ENCODE measurements at regions not wholly inside any gene's neighbourhood (a gene's known extent, or its start where the extent isn't known, plus 50 kb on each side); places are given as distances from the start of the nearest gene placed in this dataset.

DNA sequence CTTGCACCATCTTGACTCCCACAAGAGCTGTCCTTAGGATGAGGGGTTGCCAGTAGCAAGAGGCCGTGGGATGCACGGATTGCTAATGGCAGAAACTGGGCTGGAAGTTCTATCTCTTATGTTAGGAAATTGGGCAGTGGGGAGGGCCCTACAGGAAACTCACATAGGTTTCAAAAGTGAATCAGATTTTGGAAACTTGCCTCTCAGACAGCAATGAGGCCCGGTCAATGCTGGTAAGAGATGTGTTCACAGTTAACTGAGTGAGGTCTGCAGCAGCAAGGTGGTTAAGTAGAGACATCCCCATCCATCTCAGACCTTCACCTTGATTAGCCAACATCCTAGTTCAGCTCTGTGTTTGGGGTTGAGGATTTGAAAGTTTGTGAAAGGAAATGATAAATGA is 164.7 kb downstream of the ABCA8 start:
- no peaks in the 10 kb centered on the region for H3K9me3 Mint-ChIP-seq
- H3K27ac Mint-ChIP-seq: no peak overlapping the region
- H3K4me1 Mint-ChIP-seq (ENCODE audit: low read depth): peaks cover 3% of the 10 kb centered on the region
- no peak overlapping the region for H3K4me3 Mint-ChIP-seq
- H3K36me3 Mint-ChIP-seq (ENCODE audit: low read depth): no peaks in the 10 kb centered on the region
- peaks cover 10% of the 10 kb centered on the region for H3K27me3 Mint-ChIP-seq (ENCODE audit: low read depth)

DNA sequence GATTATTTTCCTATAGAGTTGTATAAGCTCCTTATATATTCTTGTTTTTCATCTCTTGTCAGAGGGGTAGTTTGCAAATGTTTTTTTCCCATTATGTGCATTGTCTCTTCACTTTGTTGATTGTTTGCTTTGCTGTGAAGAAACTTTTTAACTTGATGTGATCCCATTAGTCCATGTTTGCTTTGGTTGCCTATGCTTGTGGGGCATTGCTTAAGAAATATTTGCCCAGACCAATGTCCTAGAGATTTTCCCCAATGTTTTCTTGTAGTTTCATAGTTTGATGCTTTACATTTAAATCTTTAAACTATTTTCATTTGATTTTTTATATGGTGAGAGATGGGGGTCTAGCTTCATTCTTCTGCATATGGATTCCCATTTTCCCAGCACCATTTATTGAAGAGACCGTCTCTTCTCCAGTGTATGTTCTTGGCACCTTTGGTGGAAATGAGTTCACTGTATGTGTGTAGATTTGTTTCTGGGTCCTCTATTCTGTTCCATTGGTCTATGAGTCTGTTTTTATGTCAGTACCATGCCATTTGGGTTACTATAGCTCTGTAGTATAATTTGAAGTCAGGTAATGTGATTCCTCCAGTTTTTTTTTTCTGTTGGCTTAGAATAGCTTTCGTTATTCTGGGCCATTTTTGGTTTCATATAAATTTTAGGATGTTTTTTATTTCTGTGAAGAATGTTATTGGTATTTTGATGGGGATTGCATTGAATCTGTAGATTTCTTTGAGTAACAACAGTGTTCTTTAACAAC is 165.8 kb downstream of the ABCA8 start:
- no peaks in the 10 kb centered on the region for H3K36me3 Mint-ChIP-seq (ENCODE audit: low read depth)
- no peak overlapping the region for H3K27ac Mint-ChIP-seq
- peaks cover 10% of the 10 kb centered on the region for H3K27me3 Mint-ChIP-seq (ENCODE audit: low read depth)
- no peaks in the 10 kb centered on the region for H3K4me1 Mint-ChIP-seq (ENCODE audit: low read depth)
- no peaks in the 10 kb centered on the region for H3K9me3 Mint-ChIP-seq
- H3K4me3 Mint-ChIP-seq: no peak overlapping the region

DNA sequence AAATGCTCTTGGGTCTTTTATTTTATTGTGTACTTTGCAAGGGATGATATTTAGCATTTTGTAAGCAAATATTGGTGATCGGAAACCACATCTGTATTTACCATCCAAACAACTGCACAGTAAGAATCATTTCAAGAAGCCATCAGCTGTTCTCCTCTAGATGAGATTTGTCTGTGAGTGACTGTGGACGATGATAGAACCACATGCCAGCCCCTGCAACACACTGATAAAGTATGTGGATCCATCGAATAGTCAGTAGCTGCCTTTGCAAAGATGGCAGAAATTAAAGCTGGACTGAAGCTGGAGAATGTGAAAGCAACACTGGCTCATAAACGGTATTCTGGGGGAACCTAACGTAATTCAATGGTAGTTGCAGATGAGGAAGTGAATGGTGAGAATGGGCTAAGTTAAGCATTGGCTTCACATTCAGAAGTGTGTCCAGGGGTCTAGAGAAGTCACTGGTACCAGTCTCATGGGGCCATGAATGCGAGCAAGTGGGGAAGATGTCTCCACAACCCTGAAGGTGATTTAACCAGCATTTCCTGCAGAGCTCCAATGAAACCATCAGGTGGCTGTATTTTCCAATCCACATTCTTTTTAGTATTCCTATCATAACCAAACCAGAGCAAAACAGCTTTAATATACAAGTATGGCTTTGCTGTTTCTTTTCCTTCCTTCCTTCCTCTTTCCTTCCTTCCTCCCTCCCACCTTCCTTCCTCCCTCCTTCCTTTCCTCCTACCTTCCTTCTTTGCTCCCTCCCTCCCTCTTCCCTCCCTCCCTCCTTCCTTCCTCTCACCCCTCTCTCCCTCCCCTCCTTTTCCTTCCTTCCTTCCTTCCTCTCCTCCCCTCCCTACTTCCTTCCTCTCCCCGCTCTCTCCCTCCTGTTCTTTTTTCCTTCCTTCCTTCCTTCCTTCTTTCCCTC is 169.4 kb downstream of the ABCA8 start:
- Mint-ChIP-seq H3K4me1 (ENCODE audit: low read depth) (no peaks in the 10 kb centered on the region), H3K36me3 (ENCODE audit: low read depth) (no peaks in the 10 kb centered on the region), H3K9me3 (no peaks in the 10 kb centered on the region), H3K27ac (no peak overlapping the region), H3K4me3 (no peak overlapping the region), H3K27me3 (ENCODE audit: low read depth) (peaks cover 22% of the 10 kb centered on the region)

DNA sequence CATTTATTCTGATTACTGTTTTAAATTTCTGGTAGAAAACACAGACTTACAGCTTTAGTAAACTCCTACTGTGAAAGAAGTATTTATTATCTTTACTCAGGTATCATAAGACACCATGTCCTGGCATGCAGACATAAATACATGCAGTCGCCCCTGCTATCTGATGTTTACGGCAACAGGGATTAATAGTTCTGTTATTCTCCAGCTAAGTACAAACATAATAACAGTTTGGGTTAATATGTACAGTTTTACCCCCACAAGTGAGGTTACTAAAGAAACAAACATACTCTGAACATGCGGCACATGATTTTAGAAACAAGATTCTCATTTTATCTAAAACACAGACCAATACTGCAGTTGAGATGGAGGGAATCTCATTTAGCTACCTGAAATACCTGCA is 170.8 kb downstream of the ABCA8 start:
- H3K4me3 Mint-ChIP-seq: no peak overlapping the region
- no peaks in the 10 kb centered on the region for H3K4me1 Mint-ChIP-seq (ENCODE audit: low read depth)
- no peaks in the 10 kb centered on the region for H3K36me3 Mint-ChIP-seq (ENCODE audit: low read depth)
- no peak overlapping the region for H3K27ac Mint-ChIP-seq
- H3K27me3 Mint-ChIP-seq (ENCODE audit: low read depth): peaks cover 26% of the 10 kb centered on the region
- H3K9me3 Mint-ChIP-seq: no peaks in the 10 kb centered on the region

DNA sequence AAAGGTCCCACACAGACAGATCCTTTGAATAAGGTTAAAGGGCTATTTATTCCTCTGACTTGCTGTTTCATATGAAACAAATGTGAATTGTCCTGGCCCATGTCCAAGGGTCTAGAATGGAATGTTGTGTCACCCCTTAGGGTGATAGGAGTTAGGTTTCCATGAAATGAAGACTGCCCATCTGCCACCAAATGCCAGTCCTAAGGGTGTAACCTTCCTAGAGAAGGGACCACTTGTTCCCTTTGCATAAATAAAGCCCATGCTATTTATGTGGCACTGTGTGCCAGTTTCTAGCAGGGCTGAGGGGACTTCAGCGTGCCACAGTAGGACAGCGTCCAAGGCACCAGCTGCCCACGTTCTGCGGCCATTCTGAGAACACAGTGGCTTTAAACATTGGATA is 171.3 kb downstream of the ABCA8 start:
- no peaks in the 10 kb centered on the region for H3K9me3 Mint-ChIP-seq
- H3K27ac Mint-ChIP-seq: no peak overlapping the region
- no peak overlapping the region for H3K4me3 Mint-ChIP-seq
- H3K36me3 Mint-ChIP-seq (ENCODE audit: low read depth): no peaks in the 10 kb centered on the region
- H3K4me1 Mint-ChIP-seq (ENCODE audit: low read depth): no peaks in the 10 kb centered on the region
- peaks cover 27% of the 10 kb centered on the region for H3K27me3 Mint-ChIP-seq (ENCODE audit: low read depth)

DNA sequence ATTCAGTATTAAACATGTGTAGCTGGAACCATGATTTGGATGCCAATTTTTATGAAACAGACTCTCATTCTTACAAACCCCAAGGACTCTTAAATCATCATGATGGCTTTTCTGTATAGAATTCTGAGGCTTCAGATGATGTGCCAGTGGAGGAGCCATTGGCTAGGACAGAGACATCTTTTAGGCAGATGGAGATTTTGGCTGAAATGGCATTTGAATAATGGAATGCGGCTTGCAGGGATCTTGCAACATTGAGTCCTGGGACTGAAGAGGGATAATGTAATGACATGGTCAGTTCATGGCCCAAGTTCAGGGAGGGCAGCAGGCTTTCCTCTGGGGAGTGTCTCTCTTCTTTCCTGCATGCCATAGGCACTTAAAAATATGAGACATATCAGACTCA is 172.4 kb downstream of the ABCA8 start:
- Mint-ChIP-seq H3K27ac (no peak overlapping the region), H3K27me3 (ENCODE audit: low read depth) (peaks cover 25% of the 10 kb centered on the region), H3K4me3 (no peak overlapping the region), H3K4me1 (ENCODE audit: low read depth) (no peaks in the 10 kb centered on the region), H3K9me3 (no peaks in the 10 kb centered on the region), H3K36me3 (ENCODE audit: low read depth) (no peaks in the 10 kb centered on the region)

DNA sequence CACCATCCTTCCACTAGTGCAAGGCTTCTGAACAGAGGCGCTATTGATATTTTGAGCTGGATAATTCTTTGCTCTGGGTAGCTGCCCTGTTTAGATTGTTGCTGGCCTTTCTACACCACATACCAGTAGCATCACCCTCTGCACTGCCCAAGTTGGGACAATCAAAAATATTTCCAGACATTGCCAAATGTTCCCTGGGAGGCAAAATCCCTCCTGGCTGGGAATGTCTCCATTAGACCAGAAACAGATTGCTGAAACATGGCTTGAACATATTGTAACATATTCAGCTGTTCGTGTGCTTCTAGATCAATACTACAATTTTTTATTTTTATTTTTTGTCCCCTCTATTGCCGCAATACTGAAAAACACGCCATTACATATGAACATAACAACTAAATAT is 174.6 kb downstream of the ABCA8 start:
- no peak overlapping the region for H3K4me3 Mint-ChIP-seq
- H3K27ac Mint-ChIP-seq: no peak overlapping the region
- H3K27me3 Mint-ChIP-seq (ENCODE audit: low read depth): peaks cover 29% of the 10 kb centered on the region
- no peaks in the 10 kb centered on the region for H3K36me3 Mint-ChIP-seq (ENCODE audit: low read depth)
- H3K9me3 Mint-ChIP-seq: no peaks in the 10 kb centered on the region
- no peaks in the 10 kb centered on the region for H3K4me1 Mint-ChIP-seq (ENCODE audit: low read depth)

DNA sequence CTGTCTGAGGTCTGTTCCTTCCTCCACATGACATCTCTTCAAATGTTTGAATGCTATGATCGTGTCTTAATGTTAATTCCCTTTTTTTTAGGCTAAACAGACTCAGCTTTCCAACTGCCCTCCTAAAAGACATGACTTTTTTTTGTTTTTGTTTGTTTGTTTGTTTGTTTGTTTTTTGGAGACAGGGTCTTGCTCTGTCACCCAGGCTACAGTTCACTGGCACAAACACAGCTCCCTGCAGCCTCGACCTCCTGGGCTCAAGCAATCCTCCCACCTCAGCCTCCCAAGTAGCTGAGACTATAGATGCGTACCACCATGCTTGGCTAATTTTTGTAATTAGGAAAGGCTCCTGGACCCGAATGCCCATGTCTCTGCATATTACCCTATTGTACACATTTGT is 176.5 kb downstream of the ABCA8 start:
- no peaks in the 10 kb centered on the region for H3K36me3 Mint-ChIP-seq (ENCODE audit: low read depth)
- no peak overlapping the region for H3K27ac Mint-ChIP-seq

DNA sequence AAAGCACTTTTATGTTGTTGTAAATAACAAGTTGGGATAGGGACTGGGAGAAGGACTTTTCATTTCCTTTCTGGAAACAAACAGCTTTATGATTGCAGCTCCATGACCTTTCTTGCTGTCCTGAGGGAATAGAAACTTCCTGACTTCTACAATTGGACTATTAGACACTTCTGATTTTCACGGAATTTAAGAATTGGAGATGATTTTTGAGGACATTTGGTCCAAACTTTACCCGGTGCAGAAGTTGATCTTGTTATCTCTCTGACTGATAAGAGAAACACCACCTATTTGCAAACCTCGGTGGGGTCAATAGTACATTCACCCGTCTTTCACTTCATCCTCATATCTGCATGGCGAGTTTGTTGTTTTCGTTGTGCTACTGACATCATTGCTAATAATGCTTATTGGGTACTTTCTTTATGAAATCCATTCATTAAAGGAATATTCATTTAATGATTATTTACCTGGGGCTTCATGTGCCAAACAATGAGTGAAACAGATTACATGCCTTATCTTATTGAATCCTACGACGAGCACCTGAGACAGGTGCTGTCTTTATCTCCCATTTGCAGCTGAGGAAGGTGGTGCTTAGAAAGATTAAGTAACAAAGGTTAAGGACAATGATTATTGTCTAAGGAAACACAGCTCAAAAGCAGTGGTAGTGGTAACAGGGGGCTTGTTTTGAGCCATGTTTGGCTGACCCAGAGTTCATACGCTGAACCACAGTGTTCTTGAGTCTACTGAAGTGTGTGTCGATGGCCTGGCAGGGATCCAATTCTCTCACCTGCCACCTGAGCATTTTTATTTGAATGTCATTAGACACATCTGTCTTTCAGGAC is 176.9 kb upstream of the FAM20A start:
- Mint-ChIP-seq H3K36me3 (ENCODE audit: low read depth) (no peaks in the 10 kb centered on the region), H3K27me3 (ENCODE audit: low read depth) (peaks cover 29% of the 10 kb centered on the region), H3K27ac (no peak overlapping the region), H3K9me3 (no peaks in the 10 kb centered on the region), H3K4me3 (no peak overlapping the region), H3K4me1 (ENCODE audit: low read depth) (no peaks in the 10 kb centered on the region)

More for the DNA sequence above, 176.5 kb downstream of the ABCA8 start:
- H3K9me3 Mint-ChIP-seq: no peaks in the 10 kb centered on the region
- peaks cover 29% of the 10 kb centered on the region for H3K27me3 Mint-ChIP-seq (ENCODE audit: low read depth)
- H3K4me1 Mint-ChIP-seq (ENCODE audit: low read depth): no peaks in the 10 kb centered on the region
- no peak overlapping the region for H3K4me3 Mint-ChIP-seq

DNA sequence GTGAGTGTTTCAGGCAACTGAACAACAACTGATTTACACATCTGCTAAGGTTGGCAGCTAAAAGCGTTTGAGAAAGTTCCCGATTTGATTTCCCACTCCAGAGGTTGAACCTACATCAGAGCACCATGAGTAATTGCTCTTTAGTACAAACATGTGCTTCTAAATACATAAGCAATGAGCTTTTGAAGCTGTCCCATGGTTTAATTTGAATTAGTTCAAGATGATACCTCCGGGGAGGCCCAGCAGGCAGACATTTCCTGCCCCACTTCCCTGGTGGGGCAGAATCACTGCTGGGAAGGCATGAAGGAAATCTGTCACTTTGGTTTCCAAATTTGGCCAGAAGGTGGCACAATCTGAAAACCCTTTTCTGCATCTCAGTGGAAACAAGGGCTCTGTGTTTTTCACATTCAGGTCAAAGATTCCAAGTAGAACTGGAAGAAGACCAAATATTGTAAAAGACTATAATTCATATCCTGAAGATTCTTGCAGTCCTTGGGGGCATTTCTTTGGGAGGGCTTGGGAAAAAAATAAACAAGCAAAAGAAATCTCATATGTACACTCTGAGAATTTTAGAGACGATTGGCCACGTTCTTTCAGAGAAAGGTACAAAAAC is 176.2 kb upstream of the FAM20A start:
- Mint-ChIP-seq H3K4me3 (no peak overlapping the region), H3K4me1 (ENCODE audit: low read depth) (no peaks in the 10 kb centered on the region), H3K9me3 (no peaks in the 10 kb centered on the region), H3K36me3 (ENCODE audit: low read depth) (no peaks in the 10 kb centered on the region), H3K27me3 (ENCODE audit: low read depth) (peaks cover 22% of the 10 kb centered on the region), H3K27ac (no peak overlapping the region)

DNA sequence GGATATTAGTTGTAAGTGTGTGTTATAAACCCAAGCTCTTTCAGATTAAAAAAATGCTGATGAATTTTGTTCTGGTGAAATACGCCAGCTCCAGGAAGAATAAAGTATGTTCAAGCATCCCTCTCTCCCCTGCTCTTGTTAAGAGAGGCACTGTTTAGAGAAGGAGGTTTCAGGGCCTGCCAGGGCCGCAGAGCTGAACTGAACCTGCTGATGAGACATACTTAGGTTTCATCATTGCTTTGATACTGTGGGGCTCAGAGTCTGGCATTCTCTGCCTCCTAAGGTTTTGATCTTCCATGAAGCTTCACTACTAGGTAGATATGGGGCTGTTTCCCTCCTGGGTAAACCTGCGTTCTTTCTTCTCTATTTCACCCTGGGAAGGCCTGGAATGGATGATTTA is 175.3 kb upstream of the FAM20A start:
- Mint-ChIP-seq H3K27me3 (ENCODE audit: low read depth) (peaks cover 19% of the 10 kb centered on the region), H3K4me1 (ENCODE audit: low read depth) (peaks cover 4% of the 10 kb centered on the region), H3K36me3 (ENCODE audit: low read depth) (no peaks in the 10 kb centered on the region), H3K27ac (no peak overlapping the region), H3K4me3 (no peak overlapping the region), H3K9me3 (no peaks in the 10 kb centered on the region)

DNA sequence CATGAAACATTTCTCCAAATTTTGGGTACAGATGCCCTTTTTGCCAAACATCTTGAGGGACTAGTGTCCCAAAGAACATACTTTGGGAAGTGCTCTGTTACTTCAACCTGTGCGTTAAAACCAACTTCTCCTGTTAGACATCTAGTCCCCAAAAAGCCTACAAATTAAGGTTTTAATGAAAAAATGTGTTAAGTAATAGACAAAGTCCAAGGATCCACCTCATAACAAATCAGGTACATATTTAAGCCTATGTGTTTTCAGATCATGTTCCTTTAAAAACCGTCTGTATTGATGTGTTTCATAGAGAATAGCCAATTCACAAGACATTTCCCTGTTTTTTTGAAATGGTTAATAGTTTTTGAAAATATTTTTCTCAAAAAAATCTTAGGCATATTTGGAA is 174.8 kb upstream of the FAM20A start:
- Mint-ChIP-seq H3K9me3 (no peaks in the 10 kb centered on the region), H3K27me3 (ENCODE audit: low read depth) (peaks cover 17% of the 10 kb centered on the region), H3K36me3 (ENCODE audit: low read depth) (no peaks in the 10 kb centered on the region), H3K4me3 (no peak overlapping the region), H3K27ac (no peak overlapping the region), H3K4me1 (ENCODE audit: low read depth) (peaks cover 4% of the 10 kb centered on the region)

DNA sequence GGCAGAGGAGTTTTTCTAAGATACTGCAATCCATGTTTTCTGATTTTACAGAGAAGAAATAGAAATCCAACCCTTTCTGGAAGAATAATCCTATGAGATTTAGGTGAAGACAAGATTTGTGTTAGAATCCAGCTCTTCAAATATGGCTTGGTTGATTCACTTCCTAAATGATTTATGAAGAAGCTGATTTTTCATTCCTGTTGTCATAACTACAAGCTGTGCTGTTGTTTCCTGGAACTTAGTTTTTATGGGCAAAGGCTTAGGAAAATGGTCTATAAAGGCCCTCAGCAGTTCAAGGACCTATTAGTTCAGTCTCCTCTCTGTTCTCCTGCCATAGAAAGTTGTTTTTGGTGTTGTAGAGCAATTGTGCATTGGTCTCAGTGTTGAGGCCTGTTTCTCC is 174.2 kb upstream of the FAM20A start:
- H3K27me3 Mint-ChIP-seq (ENCODE audit: low read depth): peaks cover 17% of the 10 kb centered on the region
- H3K27ac Mint-ChIP-seq: no peak overlapping the region
- H3K4me3 Mint-ChIP-seq: no peak overlapping the region
- no peaks in the 10 kb centered on the region for H3K9me3 Mint-ChIP-seq
- no peaks in the 10 kb centered on the region for H3K36me3 Mint-ChIP-seq (ENCODE audit: low read depth)
- peaks cover 4% of the 10 kb centered on the region for H3K4me1 Mint-ChIP-seq (ENCODE audit: low read depth)

DNA sequence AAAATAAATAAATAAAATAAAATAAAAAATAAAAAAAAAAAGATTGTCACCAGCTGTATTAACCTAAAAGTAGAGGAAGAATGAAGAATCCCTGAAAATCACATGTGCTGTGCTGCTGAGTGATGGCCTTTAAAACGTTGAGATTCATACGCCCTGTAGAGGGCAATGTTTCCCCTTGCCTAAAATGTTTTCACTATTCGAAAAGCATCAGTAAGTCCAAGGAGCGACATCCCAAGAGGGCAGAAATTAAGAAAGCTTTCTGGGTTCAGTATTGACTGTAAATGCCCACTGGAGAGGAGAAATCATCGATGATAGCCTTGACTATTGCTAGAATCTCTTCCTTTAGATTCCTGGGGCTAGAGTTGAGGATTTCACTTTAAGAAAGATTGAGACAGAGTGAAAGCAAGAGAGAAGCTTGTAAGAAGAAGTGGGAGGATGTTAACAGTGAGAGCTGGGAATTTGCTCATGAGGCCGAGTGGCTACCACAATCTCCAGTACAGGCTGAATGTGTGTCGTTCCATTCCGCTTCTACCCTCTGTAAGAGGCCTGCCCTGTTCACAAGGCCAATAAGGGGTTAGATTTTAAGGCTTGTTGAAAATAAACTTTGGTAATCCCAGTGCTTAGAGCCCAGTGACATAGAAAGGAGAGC is 170.8 kb upstream of the FAM20A start:
- no peaks in the 10 kb centered on the region for H3K36me3 Mint-ChIP-seq (ENCODE audit: low read depth)
- no peaks in the 10 kb centered on the region for H3K27me3 Mint-ChIP-seq (ENCODE audit: low read depth)
- H3K4me1 Mint-ChIP-seq (ENCODE audit: low read depth): peaks cover 4% of the 10 kb centered on the region
- H3K9me3 Mint-ChIP-seq: no peaks in the 10 kb centered on the region
- no peak overlapping the region for H3K27ac Mint-ChIP-seq
- H3K4me3 Mint-ChIP-seq: peak overlapping the region; percentile 59
